ENCODE measurements at regions not wholly inside any gene's neighbourhood (a gene's known extent, or its start where the extent isn't known, plus 50 kb on each side); places are given as distances from the start of the nearest gene placed in this dataset.

- TF ChIP-seq CTCF (IDR thresholded peaks at IDR 0.05; ENCODE audit: low read depth, low read length, poor library complexity, severe bottlenecking) (no peak), EZH2phosphoT487 (IDR thresholded peaks at IDR 0.05; ENCODE audit: borderline replicate concordance, low read length) (no peak)
Measured at GRCh38 chr1:117735045-117735992, 129.5 kb downstream of the TENT5C start.
